Neural cell (in vitro differentiated cells): ENCODE measurements at regions not wholly inside any gene's neighbourhood (a gene's known extent, or its start where the extent isn't known, plus 50 kb on each side); places are given as distances from the start of the nearest gene placed in this dataset.

Experiments used
- H2AFZ ChIP-seq: fragments of 200-600, 300-800 bp; sonication (generic), shearing (Covaris generic); 2 replicates; pipeline ENCODE4 v1.6.0; 2014; ENCODE audit warnings: low read depth, mild to moderate bottlenecking, antibody characterized with exemption, low read length, moderate library complexity
- H3F3A ChIP-seq: fragments of 200-600 bp; shearing (Covaris generic); 2 replicates; pipeline ENCODE4 v1.6.1; 2016; ENCODE audit warnings: mild to moderate bottlenecking, moderate library complexity, mixed read lengths, antibody characterized with exemption, low read length; ENCODE audit not compliant: insufficient read depth, poor library complexity, severe bottlenecking
- H3K27ac ChIP-seq: fragments of 200-600, 300-800 bp; sonication (generic), shearing (Covaris generic); 2 replicates; pipeline ENCODE4 v1.5.1; 2014; ENCODE audit warnings: mild to moderate bottlenecking, low read length, moderate library complexity
- H3K27me3 ChIP-seq: fragments of 300-800, 200-600 bp; sonication (generic), shearing (Covaris generic); 2 replicates; pipeline ENCODE4 v1.6.0; 2014; ENCODE audit warnings: mild to moderate bottlenecking, low read depth, low read length, moderate library complexity; ENCODE audit not compliant: insufficient read depth
- H3K36me3 ChIP-seq: fragments of 300-800, 200-600 bp; sonication (generic), shearing (Covaris generic); 2 replicates; pipeline ENCODE4 v1.5.1; 2014; ENCODE audit warnings: mild to moderate bottlenecking, antibody characterized with exemption, low read length, moderate library complexity; ENCODE audit not compliant: insufficient read depth
- H3K4me2 ChIP-seq: fragments of 300-800, 200-600 bp; sonication (generic), shearing (Covaris generic); 2 replicates; pipeline ENCODE4 v1.6.0; 2014; ENCODE audit warnings: mild to moderate bottlenecking, low read length
- H3K4me3 ChIP-seq: fragments of 300-800, 200-600 bp; sonication (generic), shearing (Covaris generic); 2 replicates; pipeline ENCODE4 v1.5.1; 2014; ENCODE audit warnings: mild to moderate bottlenecking, low read length, moderate library complexity
- H3K79me2 ChIP-seq: fragments of 200-600 bp; shearing (Covaris generic); replicated peaks from 2 replicates; pipeline ENCODE4 v1.6.0; 2014; ENCODE audit warnings: mild to moderate bottlenecking, low read length, moderate library complexity; ENCODE audit not compliant: insufficient read depth
- H3K9ac ChIP-seq: fragments of 300-800, 200-600 bp; sonication (generic), shearing (Covaris generic); 2 replicates; pipeline ENCODE4 v1.6.1; 2016; ENCODE audit warnings: mild to moderate bottlenecking, low read length, mixed read lengths
- H3K9me2 ChIP-seq: fragments of 200-600 bp; shearing (Covaris generic); 2 replicates; pipeline ENCODE4 v1.6.1; 2016; ENCODE audit warnings: mild to moderate bottlenecking, low read length, mixed read lengths; ENCODE audit not compliant: insufficient read depth
- H3K9me3 ChIP-seq: fragments of 200-600, 300-800 bp; sonication (generic), shearing (Covaris generic); 2 replicates; pipeline ENCODE4 v1.6.1; 2016; ENCODE audit warnings: mild to moderate bottlenecking, mixed run types, low read length, moderate library complexity, mixed read lengths
- H4K20me1 ChIP-seq: fragments of 200-600 bp; shearing (Covaris generic); 2 replicates; pipeline ENCODE4 v1.6.1; 2016; ENCODE audit warnings: mild to moderate bottlenecking, mixed run types; ENCODE audit not compliant: insufficient read depth
- CTCF ChIP-seq: fragments of 450-650 bp; IDR thresholded peaks from 2 replicates; pipeline ENCODE4 v1.5.1; 2014; ENCODE audit warnings: antibody characterized with exemption, mild to moderate bottlenecking, moderate library complexity; ENCODE audit not compliant: poor library complexity, severe bottlenecking
- EP300 ChIP-seq: fragments of 450-650 bp; conservative IDR thresholded peaks from 2 replicates; pipeline ENCODE4 v1.6.1; 2014; ENCODE audit warnings: antibody characterized with exemption, mild to moderate bottlenecking, moderate library complexity; ENCODE audit not compliant: poor library complexity, severe bottlenecking
- EZH2 ChIP-seq: fragments of 200-600, 300-800 bp; shearing (Covaris generic), sonication (generic); IDR thresholded peaks from 2 replicates; pipeline ENCODE4 v1.6.1; 2014; ENCODE audit warnings: antibody characterized with exemption, low read length, borderline replicate concordance, mild to moderate bottlenecking; ENCODE audit not compliant: insufficient read depth, poor library complexity, severe bottlenecking
- MXI1 ChIP-seq: fragments of 450-650 bp; conservative IDR thresholded peaks from 2 replicates; pipeline ENCODE4 v1.6.1; 2014; ENCODE audit warnings: antibody characterized with exemption, mild to moderate bottlenecking; ENCODE audit not compliant: poor library complexity, severe bottlenecking
- POLR2AphosphoS5 ChIP-seq: IDR thresholded peaks from 2 replicates; pipeline ENCODE4 v1.6.1; 2012
- RAD21 ChIP-seq: fragments of 450-650 bp; conservative IDR thresholded peaks from 2 replicates; pipeline ENCODE4 v1.6.1; 2014; ENCODE audit warnings: antibody characterized with exemption, mild to moderate bottlenecking, moderate library complexity
- REST ChIP-seq: IDR thresholded peaks from 2 replicates; pipeline ENCODE4 v1.6.1; 2012; ENCODE audit warnings: borderline replicate concordance
- SMC3 ChIP-seq: fragments of 450-650 bp; conservative IDR thresholded peaks from 2 replicates; pipeline ENCODE4 v1.6.1; 2014; ENCODE audit warnings: antibody characterized with exemption, mild to moderate bottlenecking, moderate library complexity; ENCODE audit not compliant: poor library complexity
- TAF1 ChIP-seq: IDR thresholded peaks from 2 replicates; pipeline ENCODE4 v1.6.1; 2012; ENCODE audit warnings: low read depth

- no peak overlapping the region for H3K4me2 ChIP-seq
- no peaks in the 10 kb centered on the region for H3K27me3 ChIP-seq
- peak overlapping the region; percentile 25 for H3K27ac ChIP-seq
- no peaks in the 10 kb centered on the region for H4K20me1 ChIP-seq
- no peaks in the 10 kb centered on the region for H3K36me3 ChIP-seq
- H2AFZ ChIP-seq: no peak overlapping the region
- no peaks in the 10 kb centered on the region for H3F3A ChIP-seq
- H3K9me3 ChIP-seq: no peaks in the 10 kb centered on the region
- no peak overlapping the region for H3K9ac ChIP-seq
- TF ChIP-seq EP300: peak; percentile 37
- no peak for TF ChIP-seq RAD21
- no peak for TF ChIP-seq SMC3
- TF ChIP-seq REST: peak; percentile 57
- TF ChIP-seq CTCF: no peak
- no peak for TF ChIP-seq EZH2
- TF ChIP-seq POLR2AphosphoS5: peak; percentile 51
- no peaks in the 10 kb centered on the region for H3K9me2 ChIP-seq
- H3K4me3 ChIP-seq: no peak overlapping the region
- H3K79me2 ChIP-seq: no peaks in the 10 kb centered on the region
These were observed 196.9 kb downstream of the INO80D start for GRCh38 chr2:205889114-205889513.

- Histone ChIP-seq H3K4me3 (no peak overlapping the region), H3K79me2 (no peaks in the 10 kb centered on the region), H3K9me2 (no peaks in the 10 kb centered on the region), H3K27ac (no peak overlapping the region), H4K20me1 (no peaks in the 10 kb centered on the region), H3K36me3 (no peaks in the 10 kb centered on the region), H2AFZ (no peak overlapping the region), H3K9me3 (no peaks in the 10 kb centered on the region), H3K27me3 (no peaks in the 10 kb centered on the region), H3K9ac (no peak overlapping the region), H3F3A (no peaks in the 10 kb centered on the region), H3K4me2 (no peak overlapping the region)
- TF ChIP-seq POLR2AphosphoS5 (no peak), CTCF (no peak), EP300 (no peak), REST (no peak), MXI1 (no peak), TAF1 (no peak)
These were observed 198.3 kb downstream of the INO80D start for GRCh38 chr2:205887637-205888036.
